SU-DHL-6 (cell line): ENCODE measurements at regions not wholly inside any gene's neighbourhood (a gene's known extent, or its start where the extent isn't known, plus 50 kb on each side); places are given as distances from the start of the nearest gene placed in this dataset.

ENCODE experiments used
- H2AFZ ChIP-seq: fragments of 200-600 bp; sonication (generic); 2 replicates; pipeline ENCODE4 v1.6.1; 2014; ENCODE audit warnings: low read depth, mild to moderate bottlenecking, moderate library complexity, mixed read lengths, antibody characterized with exemption, low read length; ENCODE audit not compliant: severe bottlenecking
- H3F3A ChIP-seq: fragments of 200-600 bp; shearing (Covaris generic); 2 replicates; pipeline ENCODE4 v1.6.0; 2016; ENCODE audit warnings: antibody characterized with exemption, mild to moderate bottlenecking; ENCODE audit not compliant: insufficient read depth
- H3K27ac ChIP-seq: fragments of 200-600 bp; sonication (generic); 2 replicates; pipeline ENCODE4 v1.5.1; 2016; ENCODE audit warnings: low read depth, mild to moderate bottlenecking, low read length, moderate library complexity, mixed read lengths
- H3K27me3 ChIP-seq: fragments of 200-600 bp; sonication (generic), shearing (Covaris generic); 2 replicates; pipeline ENCODE4 v1.6.0; 2014; ENCODE audit warnings: mild to moderate bottlenecking, low read length
- H3K36me3 ChIP-seq: fragments of 200-600 bp; sonication (generic); 2 replicates; pipeline ENCODE4 v1.6.1; 2014; ENCODE audit warnings: mild to moderate bottlenecking, low read length, mixed read lengths
- H3K4me2 ChIP-seq: fragments of 300-600, 200-600 bp; shearing (Covaris generic), sonication (generic); 2 replicates; pipeline ENCODE4 v1.6.0; 2014; ENCODE audit warnings: low read length, low read depth, mild to moderate bottlenecking; ENCODE audit not compliant: poor library complexity, severe bottlenecking
- H3K4me3 ChIP-seq: fragments of 200-600 bp; sonication (generic); 2 replicates; pipeline ENCODE4 v1.5.1; 2014; ENCODE audit warnings: antibody characterized with exemption, low read length, mild to moderate bottlenecking, mixed read lengths; ENCODE audit not compliant: insufficient read depth, poor library complexity, severe bottlenecking
- H3K79me2 ChIP-seq: fragments of 200-600 bp; sonication (generic); 2 replicates; pipeline ENCODE4 v1.6.1; 2014; ENCODE audit warnings: mild to moderate bottlenecking, low read length, moderate library complexity; ENCODE audit not compliant: insufficient read depth
- H3K9ac ChIP-seq: fragments of 200-600 bp; sonication (generic); 2 replicates; pipeline ENCODE4 v1.7.0; 2014; ENCODE audit warnings: mild to moderate bottlenecking, low read length
- H3K9me2 ChIP-seq: fragments of 200-600 bp; sonication (generic); replicated peaks from 2 replicates; pipeline ENCODE4 v1.6.1; 2014; ENCODE audit warnings: low read length; ENCODE audit not compliant: insufficient read depth
- H3K9me3 ChIP-seq: fragments of 200-600 bp; sonication (generic); 2 replicates; pipeline ENCODE4 v1.6.1; 2014; ENCODE audit warnings: low read length, mixed read lengths; ENCODE audit not compliant: insufficient read depth
- H4K20me1 ChIP-seq: fragments of 200-600 bp; sonication (generic); 2 replicates; pipeline ENCODE4 v1.6.1; 2014; ENCODE audit warnings: low read depth, mild to moderate bottlenecking, antibody characterized with exemption, low read length, moderate library complexity, mixed read lengths
- CTCF ChIP-seq: fragments of 200-600 bp; sonication (generic); IDR thresholded peaks from one replicate; pipeline ENCODE4 v1.5.1; 2017; ENCODE audit warnings: antibody characterized with exemption, mild to moderate bottlenecking, low read length, moderate library complexity; ENCODE audit not compliant: insufficient read depth, poor library complexity, severe bottlenecking
- EZH2phosphoT487 ChIP-seq: fragments of 200-600 bp; sonication (generic), shearing (Covaris generic); conservative IDR thresholded peaks from 2 replicates; pipeline ENCODE4 v1.6.1; 2018; ENCODE audit warnings: mild to moderate bottlenecking, antibody characterized with exemption, low read length, moderate library complexity, mixed read lengths

DNA sequence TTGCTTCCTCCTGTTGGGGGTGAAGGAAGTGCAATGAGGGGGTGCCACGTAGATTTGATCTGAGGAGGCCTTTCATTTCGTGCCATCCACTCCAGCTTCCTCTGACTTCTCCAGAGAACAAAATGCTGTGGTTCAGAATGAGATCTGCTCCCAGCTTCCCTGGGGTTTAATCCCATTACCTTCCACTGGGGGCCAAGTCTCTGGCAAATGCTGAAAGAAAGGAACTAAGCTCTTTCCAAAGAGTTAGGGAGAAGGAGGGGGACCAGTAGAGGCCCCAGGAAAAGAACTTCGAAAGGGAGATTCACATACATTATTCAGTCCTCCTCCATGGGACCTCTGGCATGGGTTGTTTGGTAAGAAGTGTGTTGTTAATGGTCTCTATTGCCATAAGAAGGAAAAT is 727.0 kb downstream of the TYW1 start:
- TF ChIP-seq EZH2phosphoT487 (no peak), CTCF (no peak)
- no peaks in the 10 kb centered on the region for H3F3A ChIP-seq
- no peaks in the 10 kb centered on the region for H4K20me1 ChIP-seq
- H3K9ac ChIP-seq = no peak overlapping the region
- H3K9me3 ChIP-seq = no peaks in the 10 kb centered on the region
- H3K79me2 ChIP-seq = no peaks in the 10 kb centered on the region
- H3K4me3 ChIP-seq = no peak overlapping the region
- H3K9me2 ChIP-seq = no peaks in the 10 kb centered on the region
- H3K36me3 ChIP-seq = no peaks in the 10 kb centered on the region
- 0 out of 2 replicates have a peak, but pooled peaks cover 4% of the 10 kb centered on the region for H3K27me3 ChIP-seq
- no peak overlapping the region for H2AFZ ChIP-seq
- no peak overlapping the region for H3K27ac ChIP-seq
- no peak overlapping the region for H3K4me2 ChIP-seq

DNA sequence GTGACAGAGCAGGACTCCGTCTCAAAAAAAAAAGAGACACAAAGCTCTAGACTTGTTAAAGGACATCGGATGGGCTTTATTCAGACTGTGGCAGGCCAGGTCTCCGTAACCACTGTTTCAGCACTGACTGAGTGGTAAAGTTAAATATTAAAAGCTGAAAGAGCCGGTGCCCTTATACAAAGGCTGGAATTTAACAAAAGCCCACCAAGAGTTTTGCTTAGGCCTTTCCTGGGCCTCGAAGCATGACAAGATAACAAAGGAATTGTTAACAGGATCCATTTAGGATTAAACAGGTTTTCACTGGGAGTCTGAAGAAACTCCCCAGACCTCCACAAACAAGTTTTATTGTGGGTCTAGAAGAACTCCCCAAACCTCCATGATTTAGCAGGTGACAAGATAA is 727.8 kb downstream of the TYW1 start:
- Histone ChIP-seq H3K79me2 (no peaks in the 10 kb centered on the region), H4K20me1 (no peaks in the 10 kb centered on the region), H3K27me3 (0 out of 2 replicates have a peak, but pooled peaks cover 4% of the 10 kb centered on the region), H3K27ac (no peak overlapping the region), H3K4me2 (no peak overlapping the region), H3K9me3 (no peaks in the 10 kb centered on the region), H3K36me3 (no peaks in the 10 kb centered on the region), H2AFZ (no peak overlapping the region), H3K9ac (no peak overlapping the region), H3K9me2 (no peaks in the 10 kb centered on the region), H3F3A (no peaks in the 10 kb centered on the region), H3K4me3 (no peak overlapping the region)
- no peak for TF ChIP-seq CTCF

GRCh38 chr7:67724955-67725354 is 728.3 kb downstream of the TYW1 start:
- no peaks in the 10 kb centered on the region for H3K9me2 ChIP-seq
- no peaks in the 10 kb centered on the region for H3K36me3 ChIP-seq
- H3K4me3 ChIP-seq = no peak overlapping the region
- no peak overlapping the region for H3K4me2 ChIP-seq
- no peaks in the 10 kb centered on the region for H3F3A ChIP-seq
- H3K9me3 ChIP-seq = no peaks in the 10 kb centered on the region
- H2AFZ ChIP-seq = no peak overlapping the region
- 0 out of 2 replicates have a peak, but pooled peaks cover 4% of the 10 kb centered on the region for H3K27me3 ChIP-seq
- H3K79me2 ChIP-seq = no peaks in the 10 kb centered on the region
- H4K20me1 ChIP-seq = no peaks in the 10 kb centered on the region
- H3K27ac ChIP-seq = no peak overlapping the region
- no peak for TF ChIP-seq CTCF
- TF ChIP-seq EZH2phosphoT487 = no peak
- H3K9ac ChIP-seq = no peak overlapping the region

- Histone ChIP-seq H3K27ac (no peak overlapping the region), H3K36me3 (no peaks in the 10 kb centered on the region), H3K9me3 (no peaks in the 10 kb centered on the region), H3K9me2 (no peaks in the 10 kb centered on the region), H3K79me2 (no peaks in the 10 kb centered on the region), H2AFZ (no peak overlapping the region), H3K4me2 (no peak overlapping the region), H3F3A (no peaks in the 10 kb centered on the region), H3K9ac (no peak overlapping the region), H4K20me1 (no peaks in the 10 kb centered on the region), H3K4me3 (no peak overlapping the region), H3K27me3 (0 out of 2 replicates have a peak, but pooled peaks cover 4% of the 10 kb centered on the region)
- no peak for TF ChIP-seq CTCF
- TF ChIP-seq EZH2phosphoT487 = no peak
These were observed 728.8 kb downstream of the TYW1 start for GRCh38 chr7:67725423-67725822.
